ENCODE measurements at regions not wholly inside any gene's neighbourhood (a gene's known extent, or its start where the extent isn't known, plus 50 kb on each side); places are given as distances from the start of the nearest gene placed in this dataset.

DNA sequence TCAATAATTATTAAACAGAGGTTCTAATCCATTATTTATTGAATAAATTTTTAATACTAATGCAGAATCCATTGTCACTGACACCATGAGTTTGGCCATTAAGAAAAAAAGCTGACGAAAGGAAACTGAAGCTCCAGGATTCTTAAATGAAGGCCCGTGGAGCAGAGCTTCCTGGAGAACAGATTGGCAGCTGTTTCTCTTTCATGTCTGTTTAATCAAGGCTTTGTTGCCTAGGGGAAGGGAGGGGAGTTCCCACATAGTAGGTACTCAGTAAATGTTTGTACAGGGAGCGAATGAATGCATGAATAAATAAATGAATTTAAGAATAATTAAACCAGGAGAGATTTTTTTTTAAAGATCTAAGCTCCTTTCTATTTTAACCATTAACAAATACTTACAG, 315.1 kb upstream of the KLHL29 start:
- in situ Hi-C loops (cut with MboI; ENCODE audit: low sequenced_read_pairs): no loop called here

DNA sequence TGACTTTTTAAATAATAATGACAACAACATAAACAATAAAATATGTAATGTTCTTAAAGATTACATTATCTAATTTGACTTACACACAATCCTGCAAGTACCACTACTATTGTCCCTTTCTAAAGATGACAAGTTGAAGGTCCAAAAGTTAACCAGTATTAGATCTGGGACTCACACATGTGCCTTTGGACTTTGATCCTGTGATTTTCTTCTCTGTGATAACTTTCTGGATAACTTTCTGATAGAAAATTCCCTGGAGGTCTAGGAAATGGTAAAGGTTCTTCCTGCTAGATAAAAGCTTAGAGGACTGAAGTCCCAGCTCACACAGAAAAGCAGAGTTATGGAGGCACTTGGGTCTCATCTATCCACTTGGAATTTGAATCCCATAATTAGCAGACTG, 311.9 kb upstream of the KLHL29 start:
- in situ Hi-C loops (cut with MboI; ENCODE audit: low sequenced_read_pairs): no loop called here

DNA sequence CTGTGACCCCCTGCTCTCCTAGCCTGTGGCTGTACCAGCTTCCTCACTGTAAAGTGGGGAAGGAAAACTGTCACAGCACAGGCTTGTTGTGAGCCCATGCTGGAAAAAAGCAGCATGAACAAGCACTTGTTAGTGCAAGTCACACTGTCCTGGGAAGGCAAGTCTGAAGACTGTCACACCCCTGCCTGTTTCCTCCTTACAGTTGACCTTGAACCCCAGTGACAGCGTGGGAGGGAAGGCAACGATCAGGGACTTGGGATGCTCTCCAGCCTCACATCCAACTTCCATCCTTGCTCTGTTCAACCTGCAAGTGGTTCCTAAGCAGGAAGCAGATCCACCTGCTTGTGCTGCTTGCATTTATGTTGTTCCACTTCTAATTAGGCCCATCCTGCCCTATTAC, 311.3 kb upstream of the KLHL29 start:
- in situ Hi-C loops (cut with MboI; ENCODE audit: low sequenced_read_pairs): no loop called here

DNA sequence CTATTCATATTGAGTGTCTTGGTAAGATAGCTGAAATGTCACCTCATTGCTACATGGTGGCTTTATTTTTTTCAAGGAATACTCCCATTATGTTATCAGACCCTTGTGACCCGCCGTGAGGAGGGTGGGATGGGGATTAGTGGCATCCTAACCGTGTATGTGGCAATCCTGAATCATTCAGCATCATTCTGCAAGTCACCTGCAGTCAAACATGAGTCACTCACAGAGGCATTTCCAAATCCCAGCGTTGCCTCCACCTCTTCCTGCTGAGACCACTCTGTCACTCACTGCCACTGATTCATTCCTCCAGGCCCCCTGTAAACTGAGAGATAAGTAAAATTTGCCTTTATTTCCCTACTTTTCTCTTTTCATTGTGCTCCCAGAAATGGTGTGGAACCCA, 307.4 kb upstream of the KLHL29 start:
- in situ Hi-C loops (cut with MboI; ENCODE audit: low sequenced_read_pairs): no loop called here

DNA sequence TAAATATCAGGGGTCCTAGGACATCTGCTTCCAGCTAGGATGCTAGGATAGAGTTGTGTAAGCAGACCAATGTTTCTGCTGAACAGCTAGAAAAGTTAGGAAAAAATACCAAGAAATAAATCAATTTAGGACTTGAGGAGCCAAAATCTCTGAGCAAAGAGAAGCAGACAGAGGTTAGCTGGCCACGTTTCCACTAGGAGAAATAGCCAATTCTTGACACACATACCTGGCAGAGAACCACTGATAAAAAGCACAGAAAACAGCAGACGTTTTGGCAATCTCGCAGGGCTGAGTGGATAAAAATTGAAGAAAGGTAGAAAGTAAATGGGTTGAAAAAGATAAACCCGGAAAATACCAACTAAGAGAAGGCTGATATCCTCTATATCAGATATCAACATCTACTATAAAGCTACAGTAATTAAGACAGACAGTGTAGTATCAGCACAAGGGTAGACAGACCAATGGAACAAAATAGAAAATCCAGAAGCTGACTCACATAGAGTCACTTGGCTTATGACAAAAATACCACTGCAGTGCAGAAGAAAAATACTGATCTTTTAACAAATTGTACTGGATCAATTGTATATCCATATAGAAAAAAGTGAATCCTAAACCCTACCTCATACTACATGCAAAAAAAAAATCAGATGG, 306.1 kb upstream of the KLHL29 start:
- in situ Hi-C loops (cut with MboI; ENCODE audit: low sequenced_read_pairs): no loop called here

DNA sequence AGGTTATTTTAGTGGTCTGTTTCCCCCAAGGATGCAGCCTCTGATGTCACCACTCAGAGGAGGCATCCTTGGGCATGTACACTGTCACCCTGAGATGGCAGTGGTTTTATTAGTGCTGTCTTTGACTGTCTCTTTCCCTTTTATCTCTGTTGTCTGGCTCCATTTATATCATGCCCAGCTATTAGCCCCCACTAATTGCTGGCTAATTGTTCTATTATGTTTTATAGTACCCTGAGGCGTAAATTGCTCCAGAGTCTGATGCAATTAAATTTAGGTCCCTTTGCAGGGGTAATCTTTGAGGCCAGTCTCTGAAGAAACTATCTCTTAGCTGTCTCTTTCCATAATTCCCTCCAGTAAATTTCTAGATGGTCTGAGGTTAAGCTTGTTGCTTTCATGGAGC, 301.0 kb upstream of the KLHL29 start:
- in situ Hi-C loops (cut with MboI; ENCODE audit: low sequenced_read_pairs): no loop called here

DNA sequence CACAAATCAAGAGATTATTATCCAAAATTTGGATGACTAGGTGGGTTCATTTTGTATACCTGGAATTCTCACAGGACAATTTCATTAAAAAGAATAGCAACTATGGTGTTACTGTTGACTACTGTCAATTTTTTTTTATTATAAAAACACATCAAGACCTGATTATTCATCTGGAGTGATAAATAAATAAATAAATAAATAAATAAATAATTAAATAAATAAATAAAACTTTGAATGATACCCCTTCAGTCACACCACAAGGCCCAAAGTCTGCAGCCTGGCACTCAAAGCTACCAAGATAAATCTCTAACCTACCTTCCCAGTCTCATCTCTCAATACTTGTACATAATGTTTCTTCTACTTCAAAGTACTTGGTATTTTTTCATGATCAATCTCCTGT, 294.0 kb upstream of the KLHL29 start:
- in situ Hi-C loops (cut with MboI; ENCODE audit: low sequenced_read_pairs): no loop called here

DNA sequence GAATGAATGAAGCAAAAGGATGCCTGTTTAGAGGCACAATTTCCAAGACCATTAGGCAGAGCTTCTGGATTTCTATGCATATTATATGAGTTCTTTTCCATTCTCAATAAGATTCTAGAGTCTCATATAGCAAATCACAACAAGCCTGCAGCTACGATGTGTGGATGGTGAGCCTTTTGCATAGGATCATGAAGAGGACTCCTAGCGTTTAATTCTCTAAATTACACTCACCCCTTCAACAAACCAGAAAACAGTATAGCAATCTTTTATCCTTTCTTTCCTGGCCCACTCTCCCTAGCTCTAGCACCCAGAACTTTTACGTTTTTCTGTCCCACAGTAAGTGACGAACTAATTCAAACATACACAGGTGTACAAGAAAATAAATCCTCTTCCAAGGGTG, 293.1 kb upstream of the KLHL29 start:
- in situ Hi-C loops (cut with MboI; ENCODE audit: low sequenced_read_pairs): no loop called here

DNA sequence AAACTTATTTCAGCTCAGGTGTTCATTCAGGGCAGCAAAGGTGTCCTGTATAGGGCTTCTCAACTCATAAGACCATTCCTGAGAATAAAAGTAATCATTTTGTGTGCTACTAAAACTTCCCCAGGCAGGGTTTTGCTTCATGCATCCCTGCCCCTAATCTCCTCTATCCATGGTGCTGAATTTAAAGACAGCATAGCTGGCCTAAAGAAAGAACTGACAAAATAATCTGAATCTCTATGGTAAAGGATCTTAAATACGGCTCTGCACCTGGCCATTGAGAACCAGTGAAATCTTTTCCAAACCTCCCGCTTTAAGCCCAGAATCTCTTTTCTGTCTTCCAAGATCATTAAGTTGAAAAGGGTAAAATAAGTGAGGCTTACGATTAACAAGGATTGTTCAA, 292.1 kb upstream of the KLHL29 start:
- in situ Hi-C loops (cut with MboI; ENCODE audit: low sequenced_read_pairs): no loop called here

DNA sequence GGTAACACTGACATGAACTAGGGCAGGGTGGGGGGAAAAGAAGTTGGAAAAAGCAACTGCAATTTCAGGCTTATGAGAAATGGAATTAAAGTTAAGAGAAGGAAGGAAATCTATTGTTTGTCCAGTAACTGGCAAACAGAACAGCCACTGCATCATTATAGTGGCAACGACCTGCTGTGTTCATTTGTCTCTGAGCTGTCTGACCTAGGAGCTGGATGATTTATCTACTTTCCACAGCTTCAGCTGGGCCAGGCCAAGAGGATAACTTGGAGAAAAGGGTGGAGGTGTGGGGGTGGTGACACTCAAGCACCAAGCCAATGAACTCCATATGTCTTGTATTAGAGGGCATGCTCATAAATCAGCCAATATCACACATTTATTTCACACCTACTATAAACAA, 291.5 kb upstream of the KLHL29 start:
- in situ Hi-C loops (cut with MboI; ENCODE audit: low sequenced_read_pairs): no loop called here

DNA sequence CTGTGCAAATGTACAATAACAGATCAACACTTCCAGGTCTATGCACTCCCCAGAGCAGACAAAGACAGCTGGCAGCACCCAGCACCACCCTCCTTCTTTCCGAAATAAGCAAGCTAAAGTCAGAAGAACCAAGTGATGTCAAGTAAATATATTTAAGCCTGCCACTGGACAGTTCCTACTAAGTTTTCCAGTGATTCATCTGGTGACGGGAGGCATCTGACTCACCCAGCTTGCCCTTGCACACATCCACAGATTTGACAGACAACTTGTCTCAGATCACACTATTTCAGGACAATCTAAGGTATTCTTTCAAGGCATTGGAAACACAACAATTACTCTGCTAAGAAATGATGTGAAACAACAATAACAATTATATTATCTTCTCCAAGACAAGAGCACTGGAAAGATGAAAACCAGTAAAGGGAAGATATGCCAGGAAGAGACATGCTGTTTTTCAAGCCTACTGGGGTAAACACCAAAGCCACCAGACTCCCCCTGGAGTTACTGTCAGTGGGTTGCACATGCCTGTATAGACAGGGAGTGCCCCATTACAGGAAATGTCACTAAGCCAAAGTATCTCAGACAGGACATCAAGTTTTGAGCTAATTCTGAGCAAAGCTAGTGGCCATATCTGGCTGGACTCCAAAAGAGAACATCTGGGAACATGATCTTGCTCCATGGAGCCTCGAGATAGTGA, 287.9 kb upstream of the KLHL29 start:
- in situ Hi-C loops (cut with MboI; ENCODE audit: low sequenced_read_pairs): no loop called here

DNA sequence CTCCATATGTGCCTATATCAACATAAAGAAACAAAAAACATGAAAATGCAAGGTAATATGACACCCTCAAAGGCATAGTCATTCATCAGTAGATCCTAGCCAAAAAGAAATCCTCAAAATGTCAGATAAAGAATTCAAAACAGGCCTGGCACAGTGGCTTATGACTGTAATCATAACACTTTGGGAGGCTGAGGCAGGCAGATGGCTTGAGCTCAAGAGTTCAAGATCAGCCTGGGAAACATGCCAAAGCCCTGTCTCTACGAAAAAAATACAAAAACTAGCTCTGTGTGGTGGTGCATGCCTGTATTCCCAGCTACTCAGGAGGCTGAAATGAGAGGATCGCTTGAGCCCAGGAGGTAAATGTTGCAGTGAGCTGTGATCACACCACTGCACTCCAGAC, 284.6 kb upstream of the KLHL29 start:
- in situ Hi-C loops (cut with MboI; ENCODE audit: low sequenced_read_pairs): no loop called here

DNA sequence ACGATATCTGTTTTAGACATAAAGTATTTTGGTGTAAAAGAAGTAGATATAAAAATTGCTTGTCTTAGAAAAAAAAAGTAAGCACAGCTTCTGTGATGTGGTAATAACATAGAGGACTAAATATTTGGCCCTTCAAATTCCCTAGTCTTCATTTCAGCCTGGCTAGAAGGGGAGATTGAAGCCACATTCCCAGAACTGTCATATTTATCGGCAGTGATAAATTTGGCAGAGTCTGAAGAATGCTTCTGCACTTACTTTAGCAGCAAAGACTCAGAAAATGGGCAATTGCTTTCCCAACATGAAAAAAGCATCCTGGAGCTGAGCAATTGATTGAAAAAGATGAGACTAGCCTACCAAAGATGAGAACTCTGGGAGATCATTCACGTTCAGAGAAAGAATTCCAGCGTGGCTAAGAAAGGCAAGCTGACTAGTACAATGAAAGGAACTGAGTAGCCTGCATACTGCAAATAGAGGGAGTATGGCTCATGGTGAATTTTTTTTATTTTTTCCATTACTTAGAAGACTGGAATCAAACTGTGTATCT, 278.7 kb upstream of the KLHL29 start:
- in situ Hi-C loops (cut with MboI; ENCODE audit: low sequenced_read_pairs): no loop called here

DNA sequence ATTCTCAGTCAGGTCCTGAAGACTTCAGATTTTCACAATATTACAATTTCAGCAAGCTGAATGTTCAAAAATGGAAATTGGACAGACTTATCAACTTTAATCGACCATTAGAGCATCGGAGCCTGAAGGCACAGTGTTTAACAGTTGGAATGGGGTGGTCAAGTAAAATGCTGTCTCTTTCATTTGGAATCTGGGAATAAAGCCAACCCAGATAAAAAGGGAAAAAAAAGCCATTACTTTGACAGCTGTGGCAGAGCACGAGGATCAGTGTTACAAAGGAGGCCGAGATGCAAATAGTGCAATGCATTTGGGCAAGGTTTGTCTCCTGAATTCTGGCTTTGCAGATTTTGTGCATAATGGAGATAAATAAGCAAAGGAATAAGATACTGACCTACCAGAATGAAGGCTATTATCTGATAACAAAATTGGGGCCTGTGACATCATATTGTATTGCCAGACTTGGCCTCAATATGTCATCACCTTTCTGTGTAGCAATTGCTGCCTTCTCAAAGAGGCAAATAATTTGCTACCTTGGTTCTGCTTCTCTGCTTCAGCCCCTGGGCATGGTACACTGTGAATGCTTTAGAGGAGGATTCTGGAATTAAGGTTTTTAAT, 277.5 kb upstream of the KLHL29 start:
- in situ Hi-C loops (cut with MboI; ENCODE audit: low sequenced_read_pairs): no loop called here

DNA sequence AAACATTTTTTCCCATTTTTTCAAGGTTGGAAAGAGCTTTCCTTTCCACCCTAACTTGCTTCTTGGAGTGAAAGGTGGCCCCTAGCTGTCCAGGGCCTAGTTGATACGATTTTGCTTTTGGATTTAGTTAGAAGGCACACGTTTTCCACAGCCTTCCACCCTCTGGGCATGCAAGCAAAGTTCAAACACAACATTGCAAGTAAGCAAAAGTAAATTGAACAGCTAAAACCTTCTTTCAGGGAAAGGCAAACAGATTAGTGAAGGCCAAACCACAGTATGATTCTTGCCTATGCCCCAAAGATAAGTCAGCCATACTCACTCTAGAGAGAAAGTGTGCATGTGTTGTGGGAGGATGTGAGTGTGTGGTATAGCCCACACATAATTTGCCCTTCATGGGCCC, 273.7 kb upstream of the KLHL29 start:
- in situ Hi-C loops (cut with MboI; ENCODE audit: low sequenced_read_pairs): no loop called here

DNA sequence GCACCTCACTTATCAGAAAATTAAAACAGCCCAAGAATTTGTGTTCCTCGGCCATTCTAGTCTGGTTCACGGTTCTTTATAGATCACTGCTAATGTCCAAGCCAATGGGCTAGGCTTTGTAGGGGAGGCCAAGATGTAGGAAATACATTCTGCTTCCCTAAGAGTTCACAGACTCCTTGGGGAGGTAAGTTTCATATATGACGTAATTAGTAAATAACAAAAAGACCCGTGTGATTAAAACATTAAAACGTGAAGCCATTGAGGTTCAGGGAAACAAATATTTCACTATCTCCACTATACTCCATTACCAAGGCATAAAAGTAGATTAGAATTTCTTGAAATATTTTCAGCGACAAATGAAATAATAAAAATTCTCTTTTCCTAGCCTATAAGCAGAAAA, 272.5 kb upstream of the KLHL29 start:
- in situ Hi-C loops (cut with MboI; ENCODE audit: low sequenced_read_pairs): no loop called here

DNA sequence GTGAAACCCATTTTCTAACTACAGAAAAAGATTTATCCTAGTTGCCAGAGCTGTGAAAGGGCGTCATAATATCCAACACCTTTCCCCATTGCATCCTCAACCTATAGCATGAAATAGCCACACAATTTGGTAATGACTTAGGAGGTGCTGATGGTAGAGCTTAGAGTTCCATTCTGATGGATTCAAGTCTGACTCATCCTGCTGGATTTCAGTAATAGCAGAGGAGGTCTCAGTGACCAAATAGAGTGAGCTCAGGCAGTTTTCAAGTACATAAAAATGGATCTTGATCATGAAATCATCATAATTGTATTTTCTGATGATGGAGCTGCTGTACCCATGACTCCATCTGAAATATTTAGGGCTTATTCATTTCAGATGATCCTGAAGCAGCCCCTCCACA, 270.7 kb upstream of the KLHL29 start:
- in situ Hi-C loops (cut with MboI; ENCODE audit: low sequenced_read_pairs): no loop called here

DNA sequence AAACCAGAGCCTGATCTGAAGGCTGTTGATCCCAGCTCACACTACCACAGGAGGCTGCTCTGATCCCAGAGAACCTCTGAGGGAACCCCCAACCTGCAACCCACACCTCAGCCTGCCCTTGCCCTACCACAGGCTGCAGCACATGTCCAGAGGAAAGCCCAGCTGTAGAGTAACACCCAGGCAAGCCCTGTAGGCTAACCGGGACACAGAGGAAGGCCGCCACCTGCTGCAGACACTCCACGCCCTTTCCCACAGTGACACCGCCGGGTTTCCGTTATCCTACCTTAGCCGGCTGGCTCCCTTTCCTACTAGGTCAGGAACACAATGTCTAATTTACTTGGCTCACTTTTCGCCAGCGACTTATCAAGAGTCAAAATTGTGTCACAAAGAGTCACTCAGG, 266.7 kb upstream of the KLHL29 start:
- in situ Hi-C loops (cut with MboI; ENCODE audit: low sequenced_read_pairs): no loop called here

DNA sequence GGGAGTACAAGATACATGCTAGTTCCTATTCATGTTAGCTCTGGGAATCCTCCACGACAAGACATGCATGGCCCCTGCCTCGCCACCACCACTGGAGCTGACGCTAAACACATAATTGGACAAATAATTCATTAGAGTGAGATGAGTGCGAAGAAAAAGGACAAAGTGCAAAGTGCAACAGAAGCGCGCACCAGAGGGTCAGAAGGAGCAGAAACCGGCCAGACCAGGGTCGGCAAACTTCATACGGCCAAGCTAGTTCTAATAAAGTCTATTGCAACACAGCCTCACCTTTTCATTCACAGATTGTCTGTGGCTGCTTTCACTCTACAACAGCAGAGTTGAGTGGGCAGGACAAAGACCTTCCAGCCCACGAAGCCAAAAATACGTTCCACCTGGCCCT, 266.1 kb upstream of the KLHL29 start:
- in situ Hi-C loops (cut with MboI; ENCODE audit: low sequenced_read_pairs): no loop called here

DNA sequence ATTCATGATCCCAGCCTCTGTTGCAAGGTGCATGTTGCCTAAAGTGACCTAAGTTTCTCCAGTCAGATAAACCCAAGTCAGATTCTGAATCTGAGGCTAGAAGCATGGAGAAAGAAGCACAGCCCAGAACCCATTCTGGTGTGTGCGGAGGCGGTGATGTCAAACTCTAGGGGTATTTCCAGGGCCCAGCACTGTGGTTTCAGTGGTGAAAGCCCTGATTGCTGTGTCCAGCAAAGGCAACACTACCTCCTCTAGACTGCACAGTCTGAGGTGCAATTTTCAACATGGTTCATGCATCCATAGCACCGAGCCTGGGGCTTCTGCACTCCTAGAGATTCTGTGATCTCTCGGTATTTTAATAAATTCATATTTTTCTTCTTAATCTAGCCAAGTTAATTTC, 264.8 kb upstream of the KLHL29 start:
- in situ Hi-C loops (cut with MboI; ENCODE audit: low sequenced_read_pairs): no loop called here

DNA sequence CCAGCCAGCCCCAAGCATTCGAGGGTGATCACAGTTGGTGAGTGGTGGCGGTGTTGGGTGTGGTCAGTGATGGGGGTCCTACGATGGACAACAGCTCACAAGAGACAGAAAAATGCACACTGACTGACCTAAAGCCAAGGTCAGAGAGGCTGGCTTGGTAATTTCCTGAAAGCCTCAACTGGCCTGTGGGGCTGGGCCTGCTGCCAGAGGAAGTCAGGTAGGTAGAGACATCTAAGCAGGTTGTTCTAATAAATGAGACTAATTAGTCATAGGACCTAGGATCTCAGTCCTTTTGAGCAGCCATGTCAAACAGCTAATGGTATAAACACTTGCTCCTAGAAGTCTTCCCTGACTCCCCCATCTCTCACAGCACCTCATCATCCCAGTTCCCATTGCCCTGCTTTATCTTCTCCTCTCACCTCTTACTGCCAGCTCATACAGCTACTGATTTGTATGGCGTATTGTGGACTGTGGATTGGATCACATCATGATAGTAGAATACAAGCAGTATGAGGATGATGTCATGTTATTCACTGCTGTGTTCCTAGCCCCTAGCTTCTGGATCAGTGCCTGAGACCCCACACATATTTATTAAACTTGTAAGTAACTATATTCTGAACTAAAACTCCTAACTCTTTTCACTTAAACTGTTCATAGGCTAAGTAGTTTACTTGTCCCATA, 262.9 kb upstream of the KLHL29 start:
- in situ Hi-C loops (cut with MboI; ENCODE audit: low sequenced_read_pairs): no loop called here

Measured in HL-60/S4 treated with phorbol 12-myristate 13-acetate at 8.2 ng/mL for 4 days and 3 days (cell line).